ENCODE measurements at regions not wholly inside any gene's neighbourhood (a gene's known extent, or its start where the extent isn't known, plus 50 kb on each side); places are given as distances from the start of the nearest gene placed in this dataset.

- no peak for TF ChIP-seq GATA2 (IDR thresholded peaks at IDR 0.05; ENCODE audit: low read depth, low read length)
- no peak for TF ChIP-seq GATA3 (IDR thresholded peaks at IDR 0.05; ENCODE audit: low read depth, low read length)
These were observed 97.8 kb downstream of the ASB1 start for GRCh38 chr2:238524426-238524983.

Data from SH-SY5Y (cell line).